Esophagus squamous epithelium (tissue), 4 donors: ENCODE measurements at regions not wholly inside any gene's neighbourhood (a gene's known extent, or its start where the extent isn't known, plus 50 kb on each side); places are given as distances from the start of the nearest gene placed in this dataset.
"Not testable (repeated sequence)": the region's sequence is repeated elsewhere in the genome, so short reads cannot be mapped to it uniquely, and the experiment has no call there.

Source experiments
- POLR2A ChIP-seq, 4 donors: fragments of 450-650 bp; IDR thresholded peaks; one replicate each; pipeline ENCODE4 v1.6.1; 2017; ENCODE audit warnings: antibody characterized with exemption in 4 of 4, mild to moderate bottlenecking in 4 of 4, moderate library complexity in 3 of 4
- TF ChIP-seq, protein P1 (sequence below), 6 experiments: fragments of 450-650 bp in 4 of 6; fragments of 200-600 bp in 2 of 6; sonication (generic) in 2 of 6; IDR thresholded peaks; one replicate each; pipeline ENCODE4 v1.5.1; 2016 to 2019; ENCODE audit warnings: antibody characterized with exemption in 6 of 6, mild to moderate bottlenecking in 4 of 6, moderate library complexity in 4 of 6

GRCh38 chr15:25988716-25989115 lies 125.6 kb upstream of the ATP10A start:
- TF ChIP-seq, protein P1, sequence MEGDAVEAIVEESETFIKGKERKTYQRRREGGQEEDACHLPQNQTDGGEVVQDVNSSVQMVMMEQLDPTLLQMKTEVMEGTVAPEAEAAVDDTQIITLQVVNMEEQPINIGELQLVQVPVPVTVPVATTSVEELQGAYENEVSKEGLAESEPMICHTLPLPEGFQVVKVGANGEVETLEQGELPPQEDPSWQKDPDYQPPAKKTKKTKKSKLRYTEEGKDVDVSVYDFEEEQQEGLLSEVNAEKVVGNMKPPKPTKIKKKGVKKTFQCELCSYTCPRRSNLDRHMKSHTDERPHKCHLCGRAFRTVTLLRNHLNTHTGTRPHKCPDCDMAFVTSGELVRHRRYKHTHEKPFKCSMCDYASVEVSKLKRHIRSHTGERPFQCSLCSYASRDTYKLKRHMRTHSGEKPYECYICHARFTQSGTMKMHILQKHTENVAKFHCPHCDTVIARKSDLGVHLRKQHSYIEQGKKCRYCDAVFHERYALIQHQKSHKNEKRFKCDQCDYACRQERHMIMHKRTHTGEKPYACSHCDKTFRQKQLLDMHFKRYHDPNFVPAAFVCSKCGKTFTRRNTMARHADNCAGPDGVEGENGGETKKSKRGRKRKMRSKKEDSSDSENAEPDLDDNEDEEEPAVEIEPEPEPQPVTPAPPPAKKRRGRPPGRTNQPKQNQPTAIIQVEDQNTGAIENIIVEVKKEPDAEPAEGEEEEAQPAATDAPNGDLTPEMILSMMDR (IDR thresholded peaks at IDR 0.05): not testable (repeated sequence)
- TF ChIP-seq POLR2A (IDR thresholded peaks at IDR 0.05): not testable (repeated sequence)
